DND-41 (cell line): ENCODE measurements at regions not wholly inside any gene's neighbourhood (a gene's known extent, or its start where the extent isn't known, plus 50 kb on each side); places are given as distances from the start of the nearest gene placed in this dataset.

Experiments
- EZH2 ChIP-seq: IDR thresholded peaks from 3 replicates; pipeline ENCODE4 v1.6.1; 2012; ENCODE audit warnings: borderline replicate concordance, low read depth, mild to moderate bottlenecking, moderate library complexity, low read length, inconsistent platforms; ENCODE audit not compliant: severe bottlenecking
- TF ChIP-seq, protein P1 (sequence below): IDR thresholded peaks from 2 replicates; pipeline ENCODE4 v1.5.1; 2012; ENCODE audit warnings: borderline replicate concordance, low read length, moderate library complexity, mild to moderate bottlenecking; ENCODE audit not compliant: poor library complexity, severe bottlenecking; ENCODE audit errors: extremely low read depth

DNA sequence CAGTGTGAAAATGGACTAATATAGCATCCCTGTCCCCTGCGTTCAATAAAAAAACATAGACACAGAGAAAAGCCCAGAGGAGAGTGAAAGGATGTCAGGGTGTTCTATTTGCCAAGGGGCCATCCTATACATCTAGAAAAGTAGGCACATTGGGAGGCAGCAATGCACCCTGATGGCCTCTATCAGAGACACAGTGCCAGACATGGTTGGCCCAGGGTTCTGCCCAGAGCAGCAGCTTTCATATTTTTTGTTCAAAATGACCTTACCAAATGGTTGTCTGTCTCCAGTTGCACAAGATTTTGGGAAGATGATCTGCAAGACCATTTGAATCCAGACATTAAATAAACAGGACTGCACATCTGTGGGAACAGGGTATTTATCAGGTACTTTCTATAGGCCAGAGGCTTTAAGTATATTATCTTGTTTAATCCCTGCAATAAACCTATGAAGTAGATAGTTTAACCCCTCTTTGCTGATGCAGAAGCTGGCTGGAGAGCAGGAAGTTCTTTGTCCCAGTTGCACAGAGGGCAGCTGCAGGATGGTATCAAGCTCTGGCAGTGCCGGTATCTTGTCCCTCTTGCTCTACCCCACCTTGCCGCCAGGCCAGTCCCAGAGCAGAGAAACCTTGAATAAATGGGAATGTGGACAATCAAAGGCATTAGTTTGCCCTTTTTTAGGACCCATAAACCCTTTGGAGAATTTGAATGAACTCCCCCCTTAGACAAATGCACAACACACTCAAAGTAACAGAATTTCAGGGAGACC, 171.8 kb upstream of the PWP1 start:
- TF ChIP-seq, protein P1, sequence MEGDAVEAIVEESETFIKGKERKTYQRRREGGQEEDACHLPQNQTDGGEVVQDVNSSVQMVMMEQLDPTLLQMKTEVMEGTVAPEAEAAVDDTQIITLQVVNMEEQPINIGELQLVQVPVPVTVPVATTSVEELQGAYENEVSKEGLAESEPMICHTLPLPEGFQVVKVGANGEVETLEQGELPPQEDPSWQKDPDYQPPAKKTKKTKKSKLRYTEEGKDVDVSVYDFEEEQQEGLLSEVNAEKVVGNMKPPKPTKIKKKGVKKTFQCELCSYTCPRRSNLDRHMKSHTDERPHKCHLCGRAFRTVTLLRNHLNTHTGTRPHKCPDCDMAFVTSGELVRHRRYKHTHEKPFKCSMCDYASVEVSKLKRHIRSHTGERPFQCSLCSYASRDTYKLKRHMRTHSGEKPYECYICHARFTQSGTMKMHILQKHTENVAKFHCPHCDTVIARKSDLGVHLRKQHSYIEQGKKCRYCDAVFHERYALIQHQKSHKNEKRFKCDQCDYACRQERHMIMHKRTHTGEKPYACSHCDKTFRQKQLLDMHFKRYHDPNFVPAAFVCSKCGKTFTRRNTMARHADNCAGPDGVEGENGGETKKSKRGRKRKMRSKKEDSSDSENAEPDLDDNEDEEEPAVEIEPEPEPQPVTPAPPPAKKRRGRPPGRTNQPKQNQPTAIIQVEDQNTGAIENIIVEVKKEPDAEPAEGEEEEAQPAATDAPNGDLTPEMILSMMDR, result no peak
- no peak for TF ChIP-seq EZH2
